ENCODE measurements at regions not wholly inside any gene's neighbourhood (a gene's known extent, or its start where the extent isn't known, plus 50 kb on each side); places are given as distances from the start of the nearest gene placed in this dataset.

DNA sequence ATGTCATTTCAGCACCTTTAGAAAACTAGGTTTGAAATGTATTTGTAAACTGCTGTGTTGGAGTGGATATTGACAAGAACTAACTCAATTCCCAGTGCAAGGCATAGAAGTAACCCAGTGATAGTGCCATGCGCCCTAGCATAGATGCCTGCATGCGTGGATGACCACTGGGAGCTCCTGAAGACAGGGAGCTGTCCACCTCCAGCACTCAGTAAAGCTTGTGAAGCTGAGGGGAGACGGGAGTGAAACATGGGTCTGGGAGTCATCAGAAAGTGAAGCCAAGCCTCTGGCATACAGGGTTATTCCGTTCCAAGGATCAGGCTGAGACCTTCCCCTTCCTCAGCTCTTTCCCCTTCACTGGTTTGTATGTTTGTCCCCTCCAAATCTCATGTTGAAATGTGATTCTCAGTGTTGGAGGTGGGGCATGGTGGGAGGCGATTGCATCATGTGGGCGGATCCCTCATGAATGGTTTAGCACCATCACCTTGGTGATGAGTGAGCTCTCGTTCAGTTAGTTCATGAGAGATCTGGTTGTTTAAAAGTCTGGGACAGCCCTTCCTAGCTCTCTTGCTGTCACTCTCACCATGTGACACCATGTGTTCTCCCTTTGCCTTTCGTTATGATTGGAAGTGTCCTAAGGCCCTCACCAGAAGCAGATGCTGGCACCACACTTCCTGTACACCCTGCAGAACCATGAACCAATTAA lies 146.5 kb upstream of the FERMT1 start:
- H3K4me1 Mint-ChIP-seq (ENCODE audit: low read depth, unreplicated experiment), result no peaks in the 10 kb centered on the region
- no peak for DNase-seq
- TF ChIP-seq, protein P1, sequence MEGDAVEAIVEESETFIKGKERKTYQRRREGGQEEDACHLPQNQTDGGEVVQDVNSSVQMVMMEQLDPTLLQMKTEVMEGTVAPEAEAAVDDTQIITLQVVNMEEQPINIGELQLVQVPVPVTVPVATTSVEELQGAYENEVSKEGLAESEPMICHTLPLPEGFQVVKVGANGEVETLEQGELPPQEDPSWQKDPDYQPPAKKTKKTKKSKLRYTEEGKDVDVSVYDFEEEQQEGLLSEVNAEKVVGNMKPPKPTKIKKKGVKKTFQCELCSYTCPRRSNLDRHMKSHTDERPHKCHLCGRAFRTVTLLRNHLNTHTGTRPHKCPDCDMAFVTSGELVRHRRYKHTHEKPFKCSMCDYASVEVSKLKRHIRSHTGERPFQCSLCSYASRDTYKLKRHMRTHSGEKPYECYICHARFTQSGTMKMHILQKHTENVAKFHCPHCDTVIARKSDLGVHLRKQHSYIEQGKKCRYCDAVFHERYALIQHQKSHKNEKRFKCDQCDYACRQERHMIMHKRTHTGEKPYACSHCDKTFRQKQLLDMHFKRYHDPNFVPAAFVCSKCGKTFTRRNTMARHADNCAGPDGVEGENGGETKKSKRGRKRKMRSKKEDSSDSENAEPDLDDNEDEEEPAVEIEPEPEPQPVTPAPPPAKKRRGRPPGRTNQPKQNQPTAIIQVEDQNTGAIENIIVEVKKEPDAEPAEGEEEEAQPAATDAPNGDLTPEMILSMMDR (IDR thresholded peaks at IDR 0.05; ENCODE audit: partially characterized antibody, unreplicated experiment), result no peak
- H3K36me3 Mint-ChIP-seq (ENCODE audit: unreplicated experiment), result no peaks in the 10 kb centered on the region
- no peaks in the 10 kb centered on the region for H3K27me3 Mint-ChIP-seq (ENCODE audit: unreplicated experiment)
- H3K4me3 Mint-ChIP-seq (ENCODE audit: unreplicated experiment), result no peak overlapping the region
- no peak overlapping the region for H3K27ac Mint-ChIP-seq (ENCODE audit: unreplicated experiment)
- no peaks in the 10 kb centered on the region for H3K9me3 Mint-ChIP-seq (ENCODE audit: unreplicated experiment)

DNA sequence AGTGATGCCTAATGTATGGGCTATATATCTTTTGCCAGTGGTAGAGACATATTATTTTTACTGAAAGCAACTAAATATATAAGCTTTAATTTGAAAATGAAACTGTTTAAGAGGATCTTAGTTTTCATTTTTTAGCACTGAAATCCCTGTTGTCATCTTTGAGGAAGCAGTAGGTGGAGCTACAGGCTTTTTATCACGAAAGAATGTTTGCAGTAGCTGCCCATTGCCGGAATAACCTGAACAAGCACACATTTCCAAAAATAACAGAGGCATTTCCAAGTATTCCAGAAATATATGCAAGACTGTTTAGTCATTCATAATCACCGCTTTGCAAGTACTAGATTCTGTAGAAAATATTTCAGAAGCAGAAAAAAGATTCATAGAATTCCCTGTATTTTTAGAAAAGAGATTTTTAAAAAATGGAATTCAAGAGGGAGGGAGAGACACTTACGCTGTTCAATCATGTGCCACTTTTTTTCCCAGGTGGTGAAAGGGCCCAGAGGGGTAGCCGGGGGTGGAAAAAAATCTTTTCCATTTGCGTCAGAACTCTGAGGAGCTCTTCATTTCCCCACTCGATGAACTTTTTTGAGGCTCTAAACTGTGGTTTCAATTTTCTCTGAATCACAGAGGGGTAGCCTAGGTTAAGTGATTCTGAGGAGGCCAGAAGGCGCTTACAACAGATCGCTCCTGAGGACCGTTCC lies 142.5 kb upstream of the FERMT1 start:
- Mint-ChIP-seq H3K36me3 (ENCODE audit: unreplicated experiment) (no peaks in the 10 kb centered on the region), H3K27me3 (ENCODE audit: unreplicated experiment) (no peaks in the 10 kb centered on the region), H3K9me3 (ENCODE audit: unreplicated experiment) (no peaks in the 10 kb centered on the region), H3K27ac (ENCODE audit: unreplicated experiment) (no peak overlapping the region), H3K4me1 (ENCODE audit: low read depth, unreplicated experiment) (no peaks in the 10 kb centered on the region), H3K4me3 (ENCODE audit: unreplicated experiment) (no peak overlapping the region)
- DNase-seq, result no peak
- TF ChIP-seq, protein P1 (IDR thresholded peaks at IDR 0.05; ENCODE audit: partially characterized antibody, unreplicated experiment), result no peak

DNA sequence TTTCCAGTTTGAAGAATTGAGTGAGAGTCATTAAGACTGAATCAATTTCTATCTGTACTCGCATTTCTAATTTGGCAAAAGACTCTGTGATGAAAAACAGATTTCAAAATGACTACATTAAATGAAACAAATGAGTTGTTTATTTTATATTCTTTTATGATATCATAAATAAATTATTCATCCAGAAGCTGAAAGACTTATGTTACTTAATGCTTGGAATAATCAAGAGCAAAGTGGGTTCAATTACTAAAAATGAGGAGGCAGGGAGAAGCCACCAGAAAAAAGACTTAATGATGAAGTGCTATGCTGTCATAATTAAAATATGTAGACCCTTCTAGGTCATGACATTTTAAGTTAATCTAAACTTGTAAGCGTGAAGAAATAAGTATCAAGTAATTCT lies 130.6 kb upstream of the FERMT1 start:
- peaks cover 1% of the 10 kb centered on the region for H3K9me3 Mint-ChIP-seq (ENCODE audit: unreplicated experiment)

DNA sequence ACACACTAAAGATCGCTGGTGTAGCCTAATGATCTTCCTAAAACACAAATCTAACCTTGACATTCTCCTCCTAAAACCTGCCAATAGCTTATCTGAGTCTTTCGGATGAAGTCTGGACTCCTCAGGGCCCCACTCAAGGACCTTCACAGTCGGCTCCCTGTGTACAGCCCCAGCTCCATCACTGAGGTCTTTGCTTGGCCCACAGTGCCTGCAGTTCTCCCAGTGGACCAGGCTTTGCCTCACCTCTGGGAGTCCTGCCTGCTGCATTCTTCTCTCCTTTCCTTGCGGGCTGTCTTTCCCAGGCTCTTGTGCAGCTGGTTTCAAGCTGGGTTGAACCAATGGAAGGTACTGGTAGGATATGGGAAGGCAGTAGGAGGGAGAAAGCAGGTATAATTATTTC lies 122.6 kb upstream of the FERMT1 start:
- no peak for DNase-seq
- H3K27me3 Mint-ChIP-seq (ENCODE audit: unreplicated experiment), result peaks cover 4% of the 10 kb centered on the region
- H3K4me3 Mint-ChIP-seq (ENCODE audit: unreplicated experiment), result no peak overlapping the region
- H3K4me1 Mint-ChIP-seq (ENCODE audit: low read depth, unreplicated experiment), result no peaks in the 10 kb centered on the region
- H3K9me3 Mint-ChIP-seq (ENCODE audit: unreplicated experiment), result peaks cover 1% of the 10 kb centered on the region
- no peaks in the 10 kb centered on the region for H3K36me3 Mint-ChIP-seq (ENCODE audit: unreplicated experiment)
- TF ChIP-seq, protein P1 (IDR thresholded peaks at IDR 0.05; ENCODE audit: partially characterized antibody, unreplicated experiment), result no peak
- no peak overlapping the region for H3K27ac Mint-ChIP-seq (ENCODE audit: unreplicated experiment)

More for the DNA sequence above, 130.6 kb upstream of the FERMT1 start:
- Mint-ChIP-seq H3K4me3 (ENCODE audit: unreplicated experiment) (no peak overlapping the region), H3K27ac (ENCODE audit: unreplicated experiment) (no peak overlapping the region), H3K4me1 (ENCODE audit: low read depth, unreplicated experiment) (no peaks in the 10 kb centered on the region), H3K36me3 (ENCODE audit: unreplicated experiment) (no peaks in the 10 kb centered on the region), H3K27me3 (ENCODE audit: unreplicated experiment) (no peaks in the 10 kb centered on the region)
- TF ChIP-seq, protein P1 (IDR thresholded peaks at IDR 0.05; ENCODE audit: partially characterized antibody, unreplicated experiment), result no peak
- no peak for DNase-seq

DNA sequence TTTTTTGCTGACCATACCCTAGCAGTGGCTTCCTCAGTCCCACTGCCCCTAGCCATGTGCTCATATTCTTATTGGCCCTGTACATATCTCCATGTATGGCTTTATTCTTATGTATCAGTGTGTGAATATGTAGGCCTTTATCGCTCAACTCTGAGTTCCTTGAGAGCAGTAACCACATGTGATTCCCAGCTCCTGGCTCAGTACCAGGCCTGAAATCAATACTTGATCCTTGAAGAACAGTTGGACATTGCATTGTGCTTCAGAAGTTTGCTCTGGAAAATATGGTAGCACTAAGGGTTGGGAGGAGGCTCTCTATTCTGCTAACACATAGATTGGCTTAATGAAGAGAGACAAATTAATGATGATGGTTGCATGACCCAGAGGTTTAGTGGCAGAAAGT lies 118.8 kb upstream of the FERMT1 start:
- Mint-ChIP-seq H3K9me3 (ENCODE audit: unreplicated experiment) (no peaks in the 10 kb centered on the region), H3K36me3 (ENCODE audit: unreplicated experiment) (no peaks in the 10 kb centered on the region), H3K27ac (ENCODE audit: unreplicated experiment) (no peak overlapping the region), H3K27me3 (ENCODE audit: unreplicated experiment) (peaks cover 4% of the 10 kb centered on the region), H3K4me3 (ENCODE audit: unreplicated experiment) (no peak overlapping the region), H3K4me1 (ENCODE audit: low read depth, unreplicated experiment) (no peaks in the 10 kb centered on the region)
- DNase-seq, result no peak
- TF ChIP-seq, protein P1 (IDR thresholded peaks at IDR 0.05; ENCODE audit: partially characterized antibody, unreplicated experiment), result no peak

All from glutamatergic neuron (in vitro differentiated cells).